ENCODE measurements at regions not wholly inside any gene's neighbourhood (a gene's known extent, or its start where the extent isn't known, plus 50 kb on each side); places are given as distances from the start of the nearest gene placed in this dataset.

DNA sequence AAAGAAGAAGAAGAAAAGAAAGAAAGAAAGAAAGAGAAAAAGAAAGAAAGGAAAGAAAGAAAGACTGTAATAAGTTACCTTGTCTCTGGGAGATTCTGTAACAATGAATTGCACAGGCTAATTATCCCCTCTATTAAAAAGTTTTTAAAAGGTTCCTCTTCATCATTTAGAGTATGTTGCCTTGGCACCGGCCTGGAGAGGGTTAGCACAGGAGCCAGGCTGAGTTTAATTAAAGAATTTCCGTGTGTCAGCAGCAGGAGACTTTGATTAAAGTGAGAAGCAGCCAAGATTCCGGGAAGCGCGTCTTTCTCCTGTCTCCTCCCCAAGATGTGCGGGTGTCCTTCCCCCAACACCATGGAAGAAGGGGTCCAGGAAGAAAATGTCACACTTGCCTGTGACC is 92.8 kb upstream of the ETV6 start:
- no peak for TF ChIP-seq EP300 (IDR thresholded peaks at IDR 0.05; ENCODE audit: borderline replicate concordance)
- no peak for TF ChIP-seq YY1 (IDR thresholded peaks at IDR 0.05; ENCODE audit: low read depth)
- TF ChIP-seq TAF1 (IDR thresholded peaks at IDR 0.05; ENCODE audit: low read depth) = no peak
- no peak for TF ChIP-seq FOXM1 (IDR thresholded peaks at IDR 0.05; ENCODE audit: borderline replicate concordance, low read depth)
- TF ChIP-seq, protein P1, sequence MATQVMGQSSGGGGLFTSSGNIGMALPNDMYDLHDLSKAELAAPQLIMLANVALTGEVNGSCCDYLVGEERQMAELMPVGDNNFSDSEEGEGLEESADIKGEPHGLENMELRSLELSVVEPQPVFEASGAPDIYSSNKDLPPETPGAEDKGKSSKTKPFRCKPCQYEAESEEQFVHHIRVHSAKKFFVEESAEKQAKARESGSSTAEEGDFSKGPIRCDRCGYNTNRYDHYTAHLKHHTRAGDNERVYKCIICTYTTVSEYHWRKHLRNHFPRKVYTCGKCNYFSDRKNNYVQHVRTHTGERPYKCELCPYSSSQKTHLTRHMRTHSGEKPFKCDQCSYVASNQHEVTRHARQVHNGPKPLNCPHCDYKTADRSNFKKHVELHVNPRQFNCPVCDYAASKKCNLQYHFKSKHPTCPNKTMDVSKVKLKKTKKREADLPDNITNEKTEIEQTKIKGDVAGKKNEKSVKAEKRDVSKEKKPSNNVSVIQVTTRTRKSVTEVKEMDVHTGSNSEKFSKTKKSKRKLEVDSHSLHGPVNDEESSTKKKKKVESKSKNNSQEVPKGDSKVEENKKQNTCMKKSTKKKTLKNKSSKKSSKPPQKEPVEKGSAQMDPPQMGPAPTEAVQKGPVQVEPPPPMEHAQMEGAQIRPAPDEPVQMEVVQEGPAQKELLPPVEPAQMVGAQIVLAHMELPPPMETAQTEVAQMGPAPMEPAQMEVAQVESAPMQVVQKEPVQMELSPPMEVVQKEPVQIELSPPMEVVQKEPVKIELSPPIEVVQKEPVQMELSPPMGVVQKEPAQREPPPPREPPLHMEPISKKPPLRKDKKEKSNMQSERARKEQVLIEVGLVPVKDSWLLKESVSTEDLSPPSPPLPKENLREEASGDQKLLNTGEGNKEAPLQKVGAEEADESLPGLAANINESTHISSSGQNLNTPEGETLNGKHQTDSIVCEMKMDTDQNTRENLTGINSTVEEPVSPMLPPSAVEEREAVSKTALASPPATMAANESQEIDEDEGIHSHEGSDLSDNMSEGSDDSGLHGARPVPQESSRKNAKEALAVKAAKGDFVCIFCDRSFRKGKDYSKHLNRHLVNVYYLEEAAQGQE (IDR thresholded peaks at IDR 0.05; ENCODE audit: low read depth) = no peak
- TF ChIP-seq, protein P2, sequence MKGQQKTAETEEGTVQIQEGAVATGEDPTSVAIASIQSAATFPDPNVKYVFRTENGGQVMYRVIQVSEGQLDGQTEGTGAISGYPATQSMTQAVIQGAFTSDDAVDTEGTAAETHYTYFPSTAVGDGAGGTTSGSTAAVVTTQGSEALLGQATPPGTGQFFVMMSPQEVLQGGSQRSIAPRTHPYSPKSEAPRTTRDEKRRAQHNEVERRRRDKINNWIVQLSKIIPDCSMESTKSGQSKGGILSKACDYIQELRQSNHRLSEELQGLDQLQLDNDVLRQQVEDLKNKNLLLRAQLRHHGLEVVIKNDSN (IDR thresholded peaks at IDR 0.05) = no peak
- TF ChIP-seq TEAD4 (IDR thresholded peaks at IDR 0.05) = no peak
- TF ChIP-seq NFIC (IDR thresholded peaks at IDR 0.05) = no peak
- TF ChIP-seq TCF12 (IDR thresholded peaks at IDR 0.05; ENCODE audit: low read depth) = no peak
- no peak for TF ChIP-seq CEBPB (IDR thresholded peaks at IDR 0.05)
- TF ChIP-seq, protein P3, sequence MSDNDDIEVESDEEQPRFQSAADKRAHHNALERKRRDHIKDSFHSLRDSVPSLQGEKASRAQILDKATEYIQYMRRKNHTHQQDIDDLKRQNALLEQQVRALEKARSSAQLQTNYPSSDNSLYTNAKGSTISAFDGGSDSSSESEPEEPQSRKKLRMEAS (IDR thresholded peaks at IDR 0.05) = no peak
- TF ChIP-seq RAD21 (IDR thresholded peaks at IDR 0.05; ENCODE audit: low read depth) = no peak

Measured in Ishikawa (cell line).